ENCODE measurements at regions not wholly inside any gene's neighbourhood (a gene's known extent, or its start where the extent isn't known, plus 50 kb on each side); places are given as distances from the start of the nearest gene placed in this dataset.

GRCh38 chr16:24677388-24677787 is 52.1 kb upstream of the TNRC6A start:
- peaks cover 1% of the 10 kb centered on the region for H3K27me3 Mint-ChIP-seq (ENCODE audit: insufficient read depth, low read depth, poor library complexity)
- H3K27ac Mint-ChIP-seq, result no peak overlapping the region
- Histone ChIP-seq H3K4me3 (no peak overlapping the region), H4K20me1 (replicated peaks; ENCODE audit: insufficient read depth) (no peaks in the 10 kb centered on the region), H2AFZ (no peak overlapping the region), H3K27ac (ENCODE audit: low read depth) (no peak overlapping the region), H3K4me1 (ENCODE audit: insufficient read depth) (no peaks in the 10 kb centered on the region), H3F3A (replicated peaks; ENCODE audit: low read depth) (no peaks in the 10 kb centered on the region), H3K4me2 (no peak overlapping the region), H3K79me2 (replicated peaks; ENCODE audit: insufficient read depth) (no peaks in the 10 kb centered on the region), H3K36me3 (ENCODE audit: insufficient read depth) (no peaks in the 10 kb centered on the region), H3K9me2 (ENCODE audit: insufficient read depth) (no peaks in the 10 kb centered on the region), H3K27me3 (ENCODE audit: insufficient read depth) (no peaks in the 10 kb centered on the region)
- H3K9me3 Mint-ChIP-seq, result no peaks in the 10 kb centered on the region
- H3K4me1 Mint-ChIP-seq, result no peaks in the 10 kb centered on the region
- ATAC-seq (no peak), DNase-seq (ENCODE audit: low spot score) (no peak)
- H3K4me3 Mint-ChIP-seq, result no peak overlapping the region
- TF ChIP-seq JUNB (IDR thresholded peaks at IDR 0.05; ENCODE audit: unreplicated experiment) (no peak), NANOG (IDR thresholded peaks at IDR 0.05; ENCODE audit: borderline replicate concordance) (no peak), ETS1 (IDR thresholded peaks at IDR 0.05) (no peak), REST (IDR thresholded peaks at IDR 0.05; ENCODE audit: unreplicated experiment) (no peak), EZH2phosphoT487 (IDR thresholded peaks at IDR 0.05; ENCODE audit: unreplicated experiment) (no peak), ZNF331 (CRISPR knock-in tag; IDR thresholded peaks at IDR 0.05; ENCODE audit: low read depth) (no peak), CREB1 (CRISPR knock-in tag; IDR thresholded peaks at IDR 0.05; ENCODE audit: low read depth) (no peak), ZNF114 (CRISPR knock-in tag; IDR thresholded peaks at IDR 0.05) (no peak), POLR2AphosphoS5 (IDR thresholded peaks at IDR 0.05; ENCODE audit: low read depth) (no peak), EZH2 (IDR thresholded peaks at IDR 0.05; ENCODE audit: low read depth, unreplicated experiment) (no peak), CTCF (conservative IDR thresholded peaks at IDR 0.05; ENCODE audit: low read depth in 2 of 2) (no peak), STAT1 (IDR thresholded peaks at IDR 0.05; ENCODE audit: unreplicated experiment) (no peak), ZNF462 (CRISPR knock-in tag; IDR thresholded peaks at IDR 0.05) (no peak)
- no peaks in the 10 kb centered on the region for H3K36me3 Mint-ChIP-seq (ENCODE audit: low read depth)
